Peyer's patch (tissue), 4 donors: ENCODE measurements at regions not wholly inside any gene's neighbourhood (a gene's known extent, or its start where the extent isn't known, plus 50 kb on each side); places are given as distances from the start of the nearest gene placed in this dataset.

Experiments
- DNase-seq, 3 donors: peaks; one replicate each; pipeline ENCODE4 v3.0.0-alpha.2; 2017 to 2019
- H3K27ac ChIP-seq, 4 donors: fragments of 200-600 bp; sonication (generic); one replicate each; pipeline ENCODE4 v1.5.1; 2016 to 2019
- H3K27me3 ChIP-seq, 2 donors: fragments of 200-600 bp; sonication (generic); one replicate each; pipeline ENCODE4 v1.5.1; 2019
- H3K36me3 ChIP-seq, 3 donors: fragments of 200-600 bp; sonication (generic); one replicate each; pipeline ENCODE4 v1.5.1; 2016 to 2019
- H3K4me1 ChIP-seq, 4 donors: fragments of 200-600 bp; sonication (generic); one replicate each; pipeline ENCODE4 v1.5.1; 2016 to 2019
- H3K4me3 ChIP-seq, 4 donors: fragments of 200-600 bp; sonication (generic); 1 replicate in 3 of 4; 2 replicates in 1 of 4; pipeline ENCODE4 v1.5.1; 2016 to 2019; ENCODE audit warnings: mild to moderate bottlenecking in 1 of 4
- H3K9me3 ChIP-seq, 4 donors: fragments of 200-600 bp; sonication (generic); one replicate each; pipeline ENCODE4 v1.5.1; 2016 to 2019; ENCODE audit warnings: mild to moderate bottlenecking in 1 of 4
- POLR2A ChIP-seq, 2 donors: fragments of 450-650 bp; IDR thresholded peaks; one replicate each; pipeline ENCODE4 v1.5.1; 2017; ENCODE audit warnings: antibody characterized with exemption in 2 of 2, mild to moderate bottlenecking in 2 of 2, moderate library complexity in 2 of 2
- TF ChIP-seq, protein P1 (sequence below), 6 experiments: fragments of 450-650 bp in 4 of 6; fragments of 200-600 bp in 2 of 6; sonication (generic) in 1 of 6; IDR thresholded peaks; one replicate each; pipeline ENCODE4 v1.5.1; 2017 to 2019; ENCODE audit warnings: antibody characterized with exemption in 6 of 6, mild to moderate bottlenecking in 3 of 6, moderate library complexity in 1 of 6

DNA sequence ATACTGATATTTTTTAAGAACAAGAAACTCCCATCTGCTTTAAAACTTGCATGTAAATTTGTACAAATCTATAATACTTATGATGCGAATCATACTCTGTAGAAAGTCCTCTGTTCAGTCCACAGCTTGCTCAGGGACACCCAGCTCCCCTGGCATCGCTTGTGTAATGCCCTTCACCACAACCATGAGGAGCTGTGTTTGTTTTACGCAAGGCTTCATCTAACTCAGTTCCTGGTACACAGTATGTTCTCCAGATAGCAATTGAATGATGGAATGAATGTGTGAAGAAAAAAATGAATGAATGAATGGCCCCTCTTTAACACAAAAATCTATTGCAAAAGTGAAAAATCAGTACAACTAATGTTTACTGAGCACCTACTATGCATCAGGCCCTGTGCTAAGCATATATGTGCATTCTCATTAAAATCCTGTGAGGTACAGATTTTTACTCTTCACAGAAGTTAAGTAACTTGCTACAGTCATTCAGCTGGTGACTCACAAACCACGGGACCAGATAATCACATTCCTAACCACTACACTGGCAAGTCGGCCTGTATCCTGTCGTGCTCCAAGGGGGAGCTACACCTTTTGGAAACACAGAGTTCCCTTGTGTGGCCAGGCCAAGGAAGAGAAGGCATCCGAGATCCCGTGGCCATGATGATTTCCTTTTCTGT is 58.7 kb upstream of the KDR start:
- no peak for DNase-seq
- no peak overlapping the region for H3K27ac ChIP-seq
- no peaks in the 10 kb centered on the region for H3K9me3 ChIP-seq
- H3K4me1 ChIP-seq, result no peaks in the 10 kb centered on the region
- H3K4me3 ChIP-seq, result no peak overlapping the region
- TF ChIP-seq POLR2A (IDR thresholded peaks at IDR 0.05), result no peak
- TF ChIP-seq, protein P1, sequence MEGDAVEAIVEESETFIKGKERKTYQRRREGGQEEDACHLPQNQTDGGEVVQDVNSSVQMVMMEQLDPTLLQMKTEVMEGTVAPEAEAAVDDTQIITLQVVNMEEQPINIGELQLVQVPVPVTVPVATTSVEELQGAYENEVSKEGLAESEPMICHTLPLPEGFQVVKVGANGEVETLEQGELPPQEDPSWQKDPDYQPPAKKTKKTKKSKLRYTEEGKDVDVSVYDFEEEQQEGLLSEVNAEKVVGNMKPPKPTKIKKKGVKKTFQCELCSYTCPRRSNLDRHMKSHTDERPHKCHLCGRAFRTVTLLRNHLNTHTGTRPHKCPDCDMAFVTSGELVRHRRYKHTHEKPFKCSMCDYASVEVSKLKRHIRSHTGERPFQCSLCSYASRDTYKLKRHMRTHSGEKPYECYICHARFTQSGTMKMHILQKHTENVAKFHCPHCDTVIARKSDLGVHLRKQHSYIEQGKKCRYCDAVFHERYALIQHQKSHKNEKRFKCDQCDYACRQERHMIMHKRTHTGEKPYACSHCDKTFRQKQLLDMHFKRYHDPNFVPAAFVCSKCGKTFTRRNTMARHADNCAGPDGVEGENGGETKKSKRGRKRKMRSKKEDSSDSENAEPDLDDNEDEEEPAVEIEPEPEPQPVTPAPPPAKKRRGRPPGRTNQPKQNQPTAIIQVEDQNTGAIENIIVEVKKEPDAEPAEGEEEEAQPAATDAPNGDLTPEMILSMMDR (IDR thresholded peaks at IDR 0.05), result no peak
- H3K27me3 ChIP-seq, result no peaks in the 10 kb centered on the region
- H3K36me3 ChIP-seq, result no peaks in the 10 kb centered on the region

DNA sequence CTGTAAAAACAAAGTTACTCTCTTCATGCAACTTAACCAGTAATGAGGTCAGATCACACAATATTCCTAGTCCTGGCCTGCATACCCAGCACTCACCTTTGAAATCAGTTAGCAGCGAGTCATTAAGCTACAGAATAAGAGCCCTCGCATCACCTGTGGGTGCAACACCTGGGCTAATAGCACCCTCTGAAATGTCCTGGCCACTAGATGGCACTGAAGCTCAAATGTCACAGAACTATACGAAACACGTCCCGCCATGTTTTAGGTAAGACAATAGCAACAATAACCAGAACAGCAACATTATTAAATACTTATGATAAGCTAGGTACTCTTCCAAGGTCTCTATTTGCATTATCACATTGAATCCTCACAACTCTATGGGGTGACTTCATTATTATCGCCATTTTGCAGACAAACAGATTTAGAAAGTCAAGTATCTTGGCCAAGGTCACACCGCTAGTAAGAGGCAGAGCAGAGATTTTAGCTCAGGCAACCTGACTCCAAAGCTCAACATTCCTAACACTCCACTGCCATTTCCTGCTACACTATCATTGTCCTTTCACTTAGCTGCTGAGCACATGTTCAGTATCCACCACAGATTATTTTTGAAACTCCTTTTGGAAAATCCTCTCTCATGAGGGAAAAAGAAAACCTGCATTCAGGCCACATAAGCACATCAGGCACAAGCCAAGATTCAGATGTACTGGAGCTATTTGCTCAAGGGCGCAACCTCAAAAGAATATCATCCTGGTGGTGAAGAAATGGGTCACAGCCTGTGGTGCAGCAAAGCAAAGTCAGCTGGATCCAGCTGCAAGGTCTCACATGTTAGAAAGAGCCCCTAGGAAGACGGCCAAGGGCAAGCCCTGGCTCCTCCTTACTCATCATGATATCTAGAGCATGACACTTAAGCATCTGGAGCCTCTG is 59.5 kb upstream of the KDR start:
- TF ChIP-seq POLR2A (IDR thresholded peaks at IDR 0.05), result no peak
- TF ChIP-seq, protein P1 (IDR thresholded peaks at IDR 0.05), result peak in 4 of 6 experiments; percentile 29 to 55 (median 50)
- H3K4me3 ChIP-seq, result no peak overlapping the region
- peak in 1 of 3 donors; percentile 59 for DNase-seq
- H3K4me1 ChIP-seq, result no peaks in the 10 kb centered on the region
- no peaks in the 10 kb centered on the region for H3K9me3 ChIP-seq
- H3K27me3 ChIP-seq, result no peaks in the 10 kb centered on the region
- no peaks in the 10 kb centered on the region for H3K36me3 ChIP-seq
- peak overlapping the region in 2 of 4 donors; percentile 10 to 13 for H3K27ac ChIP-seq

DNA sequence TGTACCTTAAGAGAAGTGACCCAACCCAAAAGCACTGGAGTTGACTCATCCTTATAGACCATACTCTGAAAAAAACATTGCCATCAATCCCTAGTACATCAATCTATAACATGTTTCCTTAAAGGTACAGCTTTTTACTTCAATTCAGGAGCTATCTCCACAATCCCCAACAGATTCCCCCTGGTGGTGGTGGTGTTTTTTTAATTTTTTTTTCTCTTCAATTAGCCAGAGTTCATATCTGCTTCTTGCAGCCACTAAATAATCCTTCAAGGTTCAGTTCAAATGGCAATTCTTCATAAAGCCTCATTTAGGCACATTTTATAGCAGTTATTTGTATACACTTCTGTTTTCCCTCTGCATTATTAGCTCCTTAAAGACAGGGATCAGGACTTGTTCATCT is 60.7 kb upstream of the KDR start:
- Histone ChIP-seq H3K4me1 (no peaks in the 10 kb centered on the region), H3K4me3 (no peak overlapping the region), H3K9me3 (no peaks in the 10 kb centered on the region), H3K27me3 (no peaks in the 10 kb centered on the region), H3K36me3 (no peaks in the 10 kb centered on the region), H3K27ac (no peak overlapping the region)
- no peak for TF ChIP-seq POLR2A (IDR thresholded peaks at IDR 0.05)
- TF ChIP-seq, protein P1 (IDR thresholded peaks at IDR 0.05), result no peak
- no peak for DNase-seq

DNA sequence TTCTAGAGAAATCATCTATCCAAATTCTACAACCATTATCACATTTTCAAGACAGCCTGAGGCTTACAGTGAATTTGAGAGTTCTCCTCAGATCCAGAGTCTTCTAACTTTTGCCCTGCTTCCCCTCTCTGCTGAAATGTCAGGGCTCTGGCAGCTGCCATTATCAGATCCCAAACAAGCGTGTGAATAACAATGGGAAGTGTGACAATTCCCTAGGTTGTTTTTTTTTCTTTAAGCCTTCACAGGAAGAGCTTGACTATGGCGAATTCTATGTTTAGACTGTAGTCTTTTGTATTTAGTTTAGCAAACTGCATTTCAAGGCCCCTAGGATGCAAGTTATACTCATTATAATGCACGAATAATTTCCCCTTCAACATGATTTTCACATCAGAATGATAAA is 61.3 kb upstream of the KDR start:
- H3K27me3 ChIP-seq, result no peaks in the 10 kb centered on the region
- TF ChIP-seq, protein P1 (IDR thresholded peaks at IDR 0.05), result no peak
- TF ChIP-seq POLR2A (IDR thresholded peaks at IDR 0.05), result no peak
- no peak for DNase-seq
- H3K4me3 ChIP-seq, result no peak overlapping the region
- H3K9me3 ChIP-seq, result no peaks in the 10 kb centered on the region
- no peak overlapping the region for H3K27ac ChIP-seq
- H3K4me1 ChIP-seq, result no peaks in the 10 kb centered on the region
- H3K36me3 ChIP-seq, result no peaks in the 10 kb centered on the region

DNA sequence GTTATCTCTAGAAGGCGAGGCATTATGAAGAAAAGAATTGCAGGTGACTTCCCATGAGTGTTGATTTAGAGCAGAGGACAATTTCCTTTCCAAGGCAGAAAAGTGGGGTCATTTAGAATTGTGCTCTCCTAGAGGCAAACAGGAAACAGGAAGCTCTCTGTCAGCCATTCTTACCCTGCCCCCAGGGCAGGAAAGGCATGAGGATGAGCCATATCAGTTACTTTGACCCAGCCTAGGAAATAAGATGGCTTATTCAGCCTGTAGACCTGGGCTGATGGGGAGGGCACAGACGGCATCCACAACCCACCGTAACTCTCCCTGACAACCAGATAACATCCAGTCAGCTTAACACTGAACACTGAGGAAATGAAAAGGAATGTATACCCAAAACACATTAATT is 88.8 kb upstream of the KDR start:
- no peaks in the 10 kb centered on the region for H3K4me1 ChIP-seq
- H3K4me3 ChIP-seq, result no peak overlapping the region
- H3K9me3 ChIP-seq, result no peaks in the 10 kb centered on the region
- no peak overlapping the region for H3K27ac ChIP-seq
- no peaks in the 10 kb centered on the region for H3K36me3 ChIP-seq
- DNase-seq, result no peak
- no peaks in the 10 kb centered on the region for H3K27me3 ChIP-seq
- TF ChIP-seq POLR2A (IDR thresholded peaks at IDR 0.05), result no peak
- TF ChIP-seq, protein P1 (IDR thresholded peaks at IDR 0.05), result no peak
